ENCODE measurements at regions not wholly inside any gene's neighbourhood (a gene's known extent, or its start where the extent isn't known, plus 50 kb on each side); places are given as distances from the start of the nearest gene placed in this dataset.

- no peaks in the 10 kb centered on the region for H3K36me3 ChIP-seq (ENCODE audit: insufficient read depth, low read depth, low read length)
- H3K27ac ChIP-seq (ENCODE audit: low read length), result no peak overlapping the region
- H3K4me1 ChIP-seq (ENCODE audit: insufficient read depth, low read length), result peaks cover 12% of the 10 kb centered on the region; the same call in 1 of the 2 replicates
- H3K9ac ChIP-seq (ENCODE audit: low read depth, low read length), result no peak overlapping the region
- no peaks in the 10 kb centered on the region for H3K9me3 ChIP-seq (ENCODE audit: insufficient read depth, low read depth, low read length)
- H3K4me3 ChIP-seq (ENCODE audit: low read length), result no peak overlapping the region
- no peaks in the 10 kb centered on the region for H3K27me3 ChIP-seq (ENCODE audit: insufficient read depth, low read length)
Measured at GRCh38 chr13:109684824-109685202, 101.6 kb downstream of the IRS2 start.

GRCh38 chr13:109684084-109684823 is 102.1 kb downstream of the IRS2 start:
- Histone ChIP-seq H3K9me3 (ENCODE audit: insufficient read depth, low read depth, low read length) (no peaks in the 10 kb centered on the region), H3K36me3 (ENCODE audit: insufficient read depth, low read depth, low read length) (no peaks in the 10 kb centered on the region), H3K27ac (ENCODE audit: low read length) (no peak overlapping the region), H3K4me1 (ENCODE audit: insufficient read depth, low read length) (peaks cover 12% of the 10 kb centered on the region; the same call in 1 of the 2 replicates), H3K4me3 (ENCODE audit: low read length) (no peak overlapping the region), H3K9ac (ENCODE audit: low read depth, low read length) (no peak overlapping the region), H3K27me3 (ENCODE audit: insufficient read depth, low read length) (no peaks in the 10 kb centered on the region)

- Histone ChIP-seq H3K4me3 (ENCODE audit: low read length) (no peak overlapping the region), H3K27me3 (ENCODE audit: insufficient read depth, low read length) (no peaks in the 10 kb centered on the region), H3K36me3 (ENCODE audit: insufficient read depth, low read depth, low read length) (no peaks in the 10 kb centered on the region), H3K9ac (ENCODE audit: low read depth, low read length) (no peak overlapping the region), H3K4me1 (ENCODE audit: insufficient read depth, low read length) (peaks cover 6% of the 10 kb centered on the region; the same call in 1 of the 2 replicates), H3K27ac (ENCODE audit: low read length) (no peak overlapping the region), H3K9me3 (ENCODE audit: insufficient read depth, low read depth, low read length) (no peaks in the 10 kb centered on the region)
Measured at GRCh38 chr13:109682534-109683244, 103.7 kb downstream of the IRS2 start.

GRCh38 chr13:109680930-109681329 is 105.5 kb downstream of the IRS2 start:
- no peaks in the 10 kb centered on the region for H3K36me3 ChIP-seq (ENCODE audit: insufficient read depth, low read depth, low read length)
- H3K9me3 ChIP-seq (ENCODE audit: insufficient read depth, low read depth, low read length), result no peaks in the 10 kb centered on the region
- H3K27me3 ChIP-seq (ENCODE audit: insufficient read depth, low read length), result no peaks in the 10 kb centered on the region
- no peak overlapping the region for H3K27ac ChIP-seq (ENCODE audit: low read length)
- H3K4me1 ChIP-seq (ENCODE audit: insufficient read depth, low read length), result no peaks in the 10 kb centered on the region
- no peak overlapping the region for H3K9ac ChIP-seq (ENCODE audit: low read depth, low read length)
- no peak overlapping the region for H3K4me3 ChIP-seq (ENCODE audit: low read length)

- Histone ChIP-seq H3K9me3 (ENCODE audit: insufficient read depth, low read depth, low read length) (no peaks in the 10 kb centered on the region), H3K36me3 (ENCODE audit: insufficient read depth, low read depth, low read length) (no peaks in the 10 kb centered on the region)
Measured at GRCh38 chr13:109680288-109680687, 106.1 kb downstream of the IRS2 start.

GRCh38 chr13:109678459-109678858 is 107.9 kb downstream of the IRS2 start:
- Histone ChIP-seq H3K36me3 (ENCODE audit: insufficient read depth, low read depth, low read length) (no peaks in the 10 kb centered on the region), H3K4me1 (ENCODE audit: insufficient read depth, low read length) (no peaks in the 10 kb centered on the region), H3K27me3 (ENCODE audit: insufficient read depth, low read length) (no peaks in the 10 kb centered on the region), H3K4me3 (ENCODE audit: low read length) (no peak overlapping the region), H3K9me3 (ENCODE audit: insufficient read depth, low read depth, low read length) (no peaks in the 10 kb centered on the region), H3K27ac (ENCODE audit: low read length) (no peak overlapping the region), H3K9ac (ENCODE audit: low read depth, low read length) (no peak overlapping the region)

More at GRCh38 chr13:109680288-109680687, 106.1 kb downstream of the IRS2 start:
- H3K4me3 ChIP-seq (ENCODE audit: low read length), result no peak overlapping the region
- no peaks in the 10 kb centered on the region for H3K4me1 ChIP-seq (ENCODE audit: insufficient read depth, low read length)
- H3K9ac ChIP-seq (ENCODE audit: low read depth, low read length), result no peak overlapping the region
- no peaks in the 10 kb centered on the region for H3K27me3 ChIP-seq (ENCODE audit: insufficient read depth, low read length)
- no peak overlapping the region for H3K27ac ChIP-seq (ENCODE audit: low read length)

GRCh38 chr13:109677206-109677605 is 109.2 kb downstream of the IRS2 start:
- Histone ChIP-seq H3K27me3 (ENCODE audit: insufficient read depth, low read length) (no peaks in the 10 kb centered on the region), H3K36me3 (ENCODE audit: insufficient read depth, low read depth, low read length) (no peaks in the 10 kb centered on the region), H3K4me3 (ENCODE audit: low read length) (no peak overlapping the region), H3K27ac (ENCODE audit: low read length) (no peak overlapping the region), H3K9me3 (ENCODE audit: insufficient read depth, low read depth, low read length) (no peaks in the 10 kb centered on the region), H3K4me1 (ENCODE audit: insufficient read depth, low read length) (no peaks in the 10 kb centered on the region), H3K9ac (ENCODE audit: low read depth, low read length) (no peak overlapping the region)

DNA sequence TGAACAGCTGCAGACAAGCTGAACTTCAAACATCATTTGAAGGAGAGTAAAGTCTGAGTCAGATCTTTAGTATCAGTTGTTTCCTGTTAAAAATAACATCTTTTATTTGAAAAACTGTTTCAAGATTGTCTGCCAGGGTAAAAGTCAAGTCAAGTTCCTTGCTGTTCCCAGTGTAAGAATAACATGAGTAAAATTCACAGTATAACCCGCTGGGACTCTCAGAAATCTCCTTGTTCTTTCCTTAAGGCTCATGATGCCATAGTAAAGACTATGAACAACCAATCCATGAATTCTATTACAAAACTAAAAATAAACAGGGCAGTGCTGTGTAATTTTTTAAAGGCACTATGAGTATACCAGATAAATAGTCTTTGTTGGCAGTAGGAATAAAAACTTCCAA is 112.9 kb downstream of the IRS2 start:
- Histone ChIP-seq H3K9ac (ENCODE audit: low read depth, low read length) (no peak overlapping the region), H3K9me3 (ENCODE audit: insufficient read depth, low read depth, low read length) (no peaks in the 10 kb centered on the region), H3K27ac (ENCODE audit: low read length) (no peak overlapping the region), H3K4me1 (ENCODE audit: insufficient read depth, low read length) (no peaks in the 10 kb centered on the region), H3K4me3 (ENCODE audit: low read length) (no peak overlapping the region), H3K27me3 (ENCODE audit: insufficient read depth, low read length) (no peaks in the 10 kb centered on the region), H3K36me3 (ENCODE audit: insufficient read depth, low read depth, low read length) (no peaks in the 10 kb centered on the region)

DNA sequence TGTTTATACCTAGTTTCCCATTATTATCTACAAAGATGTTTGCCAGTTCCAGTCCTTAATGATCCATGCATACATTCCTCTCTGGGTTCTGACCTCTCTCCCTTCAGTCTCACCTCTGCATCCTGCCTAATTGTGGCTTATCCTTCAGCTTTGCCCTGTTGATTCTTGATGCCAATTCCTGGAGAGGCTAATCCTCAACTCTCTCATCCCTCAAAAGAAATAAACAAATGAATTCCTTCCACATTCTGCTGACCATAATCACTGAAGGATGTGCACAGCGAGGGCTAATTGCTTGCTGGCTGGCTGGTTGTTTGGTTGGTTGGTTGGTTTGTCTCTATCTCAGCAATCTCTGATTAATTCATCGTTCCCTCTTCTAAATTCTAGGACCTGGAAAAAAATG is 113.8 kb downstream of the IRS2 start:
- H3K27me3 ChIP-seq (ENCODE audit: insufficient read depth, low read length), result no peaks in the 10 kb centered on the region
- H3K27ac ChIP-seq (ENCODE audit: low read length), result no peak overlapping the region
- 0 out of 2 replicates have a peak, but pooled peaks cover 4% of the 10 kb centered on the region for H3K4me1 ChIP-seq (ENCODE audit: insufficient read depth, low read length)
- no peak overlapping the region for H3K4me3 ChIP-seq (ENCODE audit: low read length)
- no peak overlapping the region for H3K9ac ChIP-seq (ENCODE audit: low read depth, low read length)
- H3K36me3 ChIP-seq (ENCODE audit: insufficient read depth, low read depth, low read length), result no peaks in the 10 kb centered on the region
- H3K9me3 ChIP-seq (ENCODE audit: insufficient read depth, low read depth, low read length), result no peaks in the 10 kb centered on the region

- Histone ChIP-seq H3K27me3 (ENCODE audit: insufficient read depth, low read length) (no peaks in the 10 kb centered on the region), H3K9me3 (ENCODE audit: insufficient read depth, low read depth, low read length) (no peaks in the 10 kb centered on the region), H3K36me3 (ENCODE audit: insufficient read depth, low read depth, low read length) (no peaks in the 10 kb centered on the region), H3K9ac (ENCODE audit: low read depth, low read length) (no peak overlapping the region), H3K4me1 (ENCODE audit: insufficient read depth, low read length) (0 out of 2 replicates have a peak, but pooled peaks cover 4% of the 10 kb centered on the region), H3K27ac (ENCODE audit: low read length) (no peak overlapping the region), H3K4me3 (ENCODE audit: low read length) (no peak overlapping the region)
Measured at GRCh38 chr13:109671919-109672318, 114.5 kb downstream of the IRS2 start.

DNA sequence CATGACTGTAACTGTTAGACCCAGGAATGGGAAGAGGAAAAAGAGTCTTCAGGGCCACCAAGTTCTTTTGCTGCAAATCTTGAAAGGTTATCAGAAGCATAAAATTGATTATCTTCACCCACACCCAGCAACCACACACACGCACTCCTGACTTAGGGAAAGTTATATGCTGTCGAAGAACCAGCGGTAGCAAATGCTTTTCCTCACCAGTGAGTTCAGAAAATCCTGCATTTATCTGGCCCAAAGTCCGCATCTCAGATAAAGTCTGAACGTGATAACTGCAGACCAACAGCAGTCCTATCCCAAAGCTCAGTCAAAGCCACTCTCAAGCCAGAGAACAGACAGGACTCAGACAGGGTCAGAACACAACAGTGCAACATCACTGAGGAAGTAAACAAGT is 115.6 kb downstream of the IRS2 start:
- H3K27ac ChIP-seq (ENCODE audit: low read length), result no peak overlapping the region
- 0 out of 2 replicates have a peak, but pooled peaks cover 4% of the 10 kb centered on the region for H3K4me1 ChIP-seq (ENCODE audit: insufficient read depth, low read length)
- no peak overlapping the region for H3K9ac ChIP-seq (ENCODE audit: low read depth, low read length)
- no peaks in the 10 kb centered on the region for H3K9me3 ChIP-seq (ENCODE audit: insufficient read depth, low read depth, low read length)
- no peaks in the 10 kb centered on the region for H3K36me3 ChIP-seq (ENCODE audit: insufficient read depth, low read depth, low read length)
- no peak overlapping the region for H3K4me3 ChIP-seq (ENCODE audit: low read length)
- no peaks in the 10 kb centered on the region; the same call in 1 of the 2 replicates for H3K27me3 ChIP-seq (ENCODE audit: insufficient read depth, low read length)

GRCh38 chr13:109669956-109670355 is 116.4 kb downstream of the IRS2 start:
- H3K36me3 ChIP-seq (ENCODE audit: insufficient read depth, low read depth, low read length), result no peaks in the 10 kb centered on the region
- no peaks in the 10 kb centered on the region for H3K9me3 ChIP-seq (ENCODE audit: insufficient read depth, low read depth, low read length)
- no peaks in the 10 kb centered on the region; the same call in 1 of the 2 replicates for H3K27me3 ChIP-seq (ENCODE audit: insufficient read depth, low read length)
- no peak overlapping the region for H3K9ac ChIP-seq (ENCODE audit: low read depth, low read length)
- no peak overlapping the region for H3K4me3 ChIP-seq (ENCODE audit: low read length)
- 0 out of 2 replicates have a peak, but pooled peaks cover 4% of the 10 kb centered on the region for H3K4me1 ChIP-seq (ENCODE audit: insufficient read depth, low read length)
- no peak overlapping the region for H3K27ac ChIP-seq (ENCODE audit: low read length)

Measured in iPS-20b (cell line).